Activated naive CD8-positive, alpha-beta T cell treated with anti-CD3 and anti-CD28 coated beads, Interleukin-2, amount 50 U/mL, for 16 hours (primary cell): ENCODE measurements at regions not wholly inside any gene's neighbourhood (a gene's known extent, or its start where the extent isn't known, plus 50 kb on each side); places are given as distances from the start of the nearest gene placed in this dataset.

Experiments
- DNase-seq: peaks from one replicate; pipeline ENCODE4 v3.0.0-alpha.2; 2020; ENCODE audit warnings: low read depth, low spot score

DNA sequence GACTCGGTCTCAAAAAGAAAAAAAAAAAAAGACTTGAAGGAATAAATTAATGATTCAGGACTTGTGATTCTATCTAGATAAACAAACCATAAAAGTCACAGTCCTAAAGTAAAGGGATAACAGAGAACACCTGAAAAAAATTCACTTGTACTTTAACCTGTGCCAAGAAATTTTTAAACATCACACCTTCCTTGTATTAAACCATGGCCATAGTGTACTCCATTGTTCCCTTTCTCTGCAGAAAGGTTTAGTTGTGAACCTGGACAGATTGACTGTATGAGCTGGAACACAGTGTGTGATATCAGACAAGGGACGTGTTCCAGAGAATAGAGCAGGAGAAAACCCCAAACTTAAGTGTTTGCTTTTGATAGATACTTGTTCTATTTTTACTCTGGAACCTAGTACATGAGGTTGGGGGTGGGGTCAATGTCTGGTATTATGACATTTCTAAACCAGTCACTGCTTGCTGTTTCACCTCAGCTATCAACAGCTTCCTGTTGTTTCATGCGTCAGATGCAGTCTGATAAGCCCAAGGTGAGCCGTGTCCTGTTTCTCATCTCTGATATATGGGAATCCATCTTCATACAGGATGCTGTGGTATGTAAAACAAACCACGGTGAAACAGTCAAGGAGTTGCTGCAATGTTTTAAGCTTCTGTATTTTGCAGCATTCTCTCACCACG is 62.5 kb upstream of the ITGA1 start:
- DNase-seq = peak; percentile 3

DNA sequence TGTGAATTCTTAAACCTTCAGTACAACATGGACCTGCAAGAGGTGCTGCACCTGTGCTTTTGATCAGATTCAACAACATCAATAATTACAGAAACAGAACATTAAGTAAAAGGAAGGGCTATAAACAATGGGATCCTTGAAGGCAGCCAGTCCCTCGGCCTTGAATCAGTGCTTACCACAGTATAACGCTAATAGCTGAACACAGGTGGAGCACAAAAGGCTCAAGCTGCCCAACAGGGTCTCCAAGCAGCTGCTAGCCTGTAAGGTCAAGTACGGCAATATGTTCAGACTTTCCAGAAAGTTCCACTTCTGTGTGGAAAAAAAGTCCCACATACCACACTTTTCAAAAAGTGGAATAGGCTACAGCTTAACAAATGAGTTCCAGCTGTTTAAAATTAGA is 61.9 kb upstream of the ITGA1 start:
- DNase-seq = no peak

DNA sequence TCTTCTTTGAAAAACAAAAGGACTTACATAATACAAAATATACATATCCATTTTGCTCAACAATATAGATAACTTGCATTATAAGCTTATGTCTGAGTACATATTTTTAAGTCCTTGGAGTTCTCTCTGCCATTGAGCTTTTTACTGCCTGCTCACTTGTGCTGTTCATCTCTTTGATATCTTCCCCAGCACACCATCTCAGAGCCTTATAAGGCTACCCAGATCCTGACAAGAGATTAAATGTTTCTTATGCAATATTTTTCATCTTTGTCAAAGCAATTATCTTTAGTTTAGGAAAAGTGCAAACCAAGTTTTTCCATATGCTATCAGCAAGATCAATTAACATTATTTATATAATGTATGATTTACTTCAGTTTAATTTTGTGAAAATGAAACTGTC is 60.7 kb upstream of the ITGA1 start:
- no peak for DNase-seq

DNA sequence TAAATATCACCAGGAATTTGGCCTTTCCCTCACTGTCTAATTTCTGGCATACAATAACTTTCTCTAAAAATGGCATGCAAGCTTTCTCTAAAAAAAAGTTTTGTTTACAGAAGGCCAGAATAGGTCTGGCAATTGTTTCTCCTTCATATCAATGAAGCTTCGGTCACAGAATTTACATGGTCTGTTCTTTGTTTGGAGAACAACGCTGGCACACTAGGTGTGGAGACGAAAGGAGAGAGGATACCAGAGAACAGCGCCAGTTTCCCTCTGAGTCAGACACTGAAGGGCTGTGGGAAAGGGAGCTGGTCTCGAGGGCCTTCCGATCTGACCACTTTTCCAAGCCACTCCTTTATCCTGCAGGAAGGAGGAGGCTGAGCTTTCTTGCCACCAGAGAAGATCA is 60.1 kb upstream of the ITGA1 start:
- DNase-seq = no peak

DNA sequence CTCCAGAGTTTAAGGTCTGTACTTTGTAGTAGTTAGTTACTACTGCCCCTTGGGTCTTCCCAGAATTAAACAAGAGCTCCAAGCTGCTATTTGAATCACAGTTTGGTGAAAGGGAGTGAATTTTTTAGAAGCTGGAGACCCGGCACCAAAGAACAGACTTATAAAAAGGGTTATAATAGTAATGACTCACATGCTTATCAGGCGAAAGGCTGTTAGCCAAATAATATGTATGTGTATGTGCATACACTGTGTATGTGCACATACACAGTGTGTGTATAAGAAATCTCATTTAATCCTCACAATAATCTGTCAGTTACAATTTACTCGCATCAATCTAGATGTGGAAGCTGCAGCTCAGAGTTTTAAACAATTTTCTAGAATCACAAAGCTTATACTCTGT is 59.5 kb upstream of the ITGA1 start:
- DNase-seq = no peak

DNA sequence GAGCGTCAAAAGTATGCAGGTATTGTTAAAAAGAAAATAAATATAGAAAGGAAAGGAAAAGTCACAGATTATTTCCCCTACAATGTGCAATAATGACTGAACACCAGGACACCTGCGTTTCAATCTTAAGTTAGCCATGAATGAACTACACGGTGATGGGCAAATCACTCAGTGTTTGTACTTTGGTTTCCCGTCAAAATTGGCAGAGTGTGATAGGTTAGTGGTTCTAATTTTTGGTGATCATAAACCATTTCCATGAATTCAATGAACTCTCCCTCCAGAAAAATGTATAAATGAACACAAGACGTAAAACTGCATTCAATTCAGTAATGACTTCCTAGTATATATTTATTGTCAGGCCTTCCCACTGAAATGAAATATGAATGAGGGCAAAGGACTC is 59.0 kb upstream of the ITGA1 start:
- DNase-seq = no peak

DNA sequence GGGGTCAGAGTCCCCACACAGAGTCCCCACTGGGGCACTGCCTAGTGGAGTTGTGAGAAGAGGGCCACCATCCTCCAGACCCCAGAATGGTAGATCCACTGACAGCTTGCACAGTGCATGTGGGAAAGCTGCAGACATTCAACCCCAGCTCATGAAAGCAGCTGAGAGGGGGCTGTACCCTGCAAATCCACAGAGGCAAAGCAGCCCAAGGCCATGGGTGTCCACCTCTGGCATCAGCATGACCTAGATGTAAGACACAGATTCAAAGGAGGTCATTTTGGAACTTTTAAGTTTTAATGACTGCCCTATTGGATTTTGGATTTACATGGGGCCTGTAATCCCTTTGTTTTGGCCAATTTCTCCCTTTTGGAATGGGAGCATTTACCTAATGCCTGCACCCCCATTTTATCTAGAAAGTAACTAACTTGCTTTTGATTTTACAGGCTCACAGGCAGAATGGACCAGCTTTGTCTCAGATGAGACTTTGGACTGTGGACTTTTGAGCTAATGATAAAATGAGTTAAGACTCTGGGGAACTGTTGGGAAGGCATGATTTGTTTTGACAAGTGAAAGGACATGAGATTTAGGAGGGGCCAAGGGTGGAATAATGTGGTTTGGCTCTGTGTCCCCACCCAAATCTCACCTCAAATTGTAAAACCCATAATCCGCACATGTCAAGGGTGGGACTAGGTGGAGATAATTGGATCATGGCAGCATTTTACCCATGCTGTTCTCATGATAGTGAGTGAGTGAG is 56.3 kb upstream of the ITGA1 start:
- no peak for DNase-seq

DNA sequence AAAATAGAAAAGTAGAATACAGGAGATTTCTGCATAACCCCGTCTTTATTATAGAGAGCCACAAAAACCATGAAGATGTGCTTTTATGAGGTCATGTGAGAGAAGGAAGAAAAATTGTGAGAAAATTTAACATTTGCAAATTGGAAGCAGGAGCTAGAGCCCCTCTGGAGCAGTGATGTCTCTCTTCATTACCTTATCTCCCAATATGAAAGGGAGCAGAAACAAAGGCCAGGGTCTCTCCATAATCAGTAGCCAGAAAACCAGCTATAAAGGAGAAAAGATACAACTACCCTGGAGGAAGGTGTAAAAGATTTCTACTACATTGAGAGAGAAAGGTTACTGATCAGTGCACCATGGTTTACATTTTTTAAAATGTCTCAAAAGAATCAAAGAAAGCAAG is 53.2 kb upstream of the ITGA1 start:
- DNase-seq = no peak

DNA sequence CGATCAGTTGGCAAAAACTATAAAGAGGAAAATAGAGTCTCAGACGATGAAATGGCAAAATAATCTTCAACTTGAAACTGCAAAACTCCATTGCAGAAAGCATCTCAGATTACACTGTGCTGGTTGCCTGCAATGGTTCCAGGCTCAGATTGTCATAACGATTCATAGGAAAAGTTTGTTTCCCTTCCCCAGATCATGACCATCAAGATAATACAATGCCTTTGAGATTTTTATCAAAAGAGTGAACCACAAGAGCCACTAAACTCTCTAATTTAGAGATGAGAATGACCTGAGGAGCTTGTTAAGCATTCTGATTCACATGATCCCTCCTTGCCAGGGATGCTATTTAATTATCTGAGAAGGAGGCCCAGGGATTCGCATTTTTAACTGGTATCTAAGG is 52.6 kb upstream of the ITGA1 start:
- DNase-seq = no peak
